PC-3 (cell line): ENCODE measurements at regions not wholly inside any gene's neighbourhood (a gene's known extent, or its start where the extent isn't known, plus 50 kb on each side); places are given as distances from the start of the nearest gene placed in this dataset.

ENCODE experiments used
- ATAC-seq: fragments of 200-7000 bp; cut with Tn5 transposase; 2 replicates; pipeline ENCODE4 v1.9.1; 2020; ENCODE audit warnings: mild to moderate bottlenecking, moderate library complexity
- BruUV-seq: library from RNA; stranded (reverse); fragments of 400-500 nt; replicated peaks from 2 replicates; lab custom pipeline; 2021; lab: Mats Ljungman, UMichigan
- CTCF ChIA-PET: fragments of 300-600 bp; sonication (Branson Sonifier 250); formaldehyde crosslinking; loops from one replicate; lab custom pipeline; 2022; ENCODE audit warnings: antibody characterized with exemption; lab: Charles Lee
- POLR2A ChIA-PET: fragments of 300-600 bp; sonication (Branson Sonifier 250); formaldehyde crosslinking; loops from one replicate; lab custom pipeline; 2022; ENCODE audit warnings: antibody characterized with exemption; ENCODE audit not compliant: unreplicated experiment; lab: Charles Lee
- DNase-seq: peaks from one replicate; pipeline ENCODE4 v3.0.0-alpha.2; 2015
- H2AFZ ChIP-seq: fragments of 300-600 bp; sonication (generic); 2 replicates; pipeline ENCODE4 v1.6.0; 2016; ENCODE audit warnings: antibody characterized with exemption, low read length
- H3F3A ChIP-seq: fragments of 300-600 bp; sonication (generic); one replicate; pipeline ENCODE4 v1.6.0; 2017; ENCODE audit warnings: antibody characterized with exemption, low read length, control low read depth, mild to moderate bottlenecking; ENCODE audit not compliant: unreplicated experiment
- H3K27ac ChIP-seq: fragments of 300-600 bp; sonication (generic); 2 replicates; pipeline ENCODE4 v1.5.1; 2016; ENCODE audit warnings: mild to moderate bottlenecking, low read length
- H3K27me3 ChIP-seq: fragments of 300-600 bp; sonication (generic); 2 replicates; pipeline ENCODE4 v1.6.1; 2016; ENCODE audit warnings: low read length, mixed read lengths
- H3K36me3 ChIP-seq: fragments of 300-600 bp; sonication (generic); 2 replicates; pipeline ENCODE4 v1.6.1; 2016; ENCODE audit warnings: low read depth, mixed run types, low read length, mixed read lengths
- H3K4me1 ChIP-seq: fragments of 300-600 bp; sonication (generic); 2 replicates; pipeline ENCODE4 v1.5.1; 2016; ENCODE audit warnings: low read length; ENCODE audit not compliant: insufficient read depth
- H3K4me2 ChIP-seq: fragments of 300-600 bp; sonication (generic); 2 replicates; pipeline ENCODE4 v1.6.0; 2016; ENCODE audit warnings: low read length
- H3K4me3 ChIP-seq: fragments of 300-600 bp; sonication (generic); 2 replicates; pipeline ENCODE4 v1.5.1; 2016; ENCODE audit warnings: mild to moderate bottlenecking, low read length, mixed read lengths
- H3K79me2 ChIP-seq: fragments of 300-600 bp; sonication (generic); 2 replicates; pipeline ENCODE4 v1.6.1; 2017; ENCODE audit warnings: low read length, mixed read lengths
- H3K9ac ChIP-seq: fragments of 300-600 bp; sonication (generic); 2 replicates; pipeline ENCODE4 v1.6.0; 2016; ENCODE audit warnings: mild to moderate bottlenecking, low read length
- H3K9me2 ChIP-seq: fragments of 300-600 bp; sonication (generic); replicated peaks from 2 replicates; pipeline ENCODE4 v1.6.1; 2016; ENCODE audit warnings: mixed run types, low read length, mixed read lengths
- H3K9me3 ChIP-seq: fragments of 300-600 bp; sonication (generic); 2 replicates; pipeline ENCODE4 v1.6.1; 2016; ENCODE audit warnings: low read length, mixed read lengths
- H4K20me1 ChIP-seq: fragments of 300-600 bp; sonication (generic); 2 replicates; pipeline ENCODE4 v1.6.1; 2016; ENCODE audit warnings: low read length, mixed read lengths
- EZH2 ChIP-seq: fragments of 300-600 bp; sonication (generic); IDR thresholded peaks from one replicate; pipeline ENCODE4 v1.6.1; 2017; ENCODE audit warnings: antibody characterized with exemption, mild to moderate bottlenecking, low read length; ENCODE audit not compliant: unreplicated experiment
- EZH2phosphoT487 ChIP-seq: fragments of 300-600 bp; sonication (generic); IDR thresholded peaks from 2 replicates; pipeline ENCODE4 v1.6.1; 2018; ENCODE audit warnings: mild to moderate bottlenecking, antibody characterized with exemption, low read length, borderline replicate concordance
- intact Hi-C: fragments of 100-400 bp; cut with micrococcal nuclease; formaldehyde crosslinking; loops from 2 replicates; pipeline ENCODE4 v1.9.0; 2023
- TF ChIP-seq, protein P1 (sequence below): fragments of 300-600 bp; sonication (generic); conservative IDR thresholded peaks from 2 replicates; pipeline ENCODE4 v1.5.1; 2017; ENCODE audit warnings: antibody characterized with exemption, low read depth, mild to moderate bottlenecking, low read length

DNA sequence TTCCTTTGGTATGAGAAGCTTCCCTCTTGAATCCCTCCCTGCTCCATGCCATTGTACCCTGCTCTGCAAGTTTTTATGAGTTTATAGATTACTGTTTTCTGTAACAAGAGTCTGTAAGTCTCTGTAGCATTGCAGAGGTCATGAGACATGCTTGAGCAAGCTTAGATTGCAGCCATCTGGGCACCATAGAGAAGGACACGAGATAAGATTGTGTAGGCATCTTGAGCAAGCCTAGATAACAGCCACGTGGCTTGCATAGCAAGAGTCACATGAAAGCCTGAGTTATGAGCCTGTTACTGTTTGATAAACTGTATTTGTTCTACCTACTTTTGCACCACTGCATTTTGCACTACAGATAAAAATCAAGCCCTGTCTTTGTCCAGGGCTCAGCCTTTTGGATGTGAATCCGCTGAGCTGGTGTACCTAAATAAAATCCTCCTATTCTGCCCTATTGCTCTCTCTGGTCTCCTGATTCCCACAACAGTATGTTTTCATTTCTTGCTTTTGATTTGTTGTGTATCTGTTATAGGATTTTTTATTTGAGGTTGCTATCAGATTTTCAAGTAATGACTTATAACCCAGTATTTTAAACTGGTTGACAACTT, 127.4 kb upstream of the ANKRD50 start:
- no TSS peak for BruUV-seq
- H3K9me2 ChIP-seq = no peaks in the 10 kb centered on the region
- no peak overlapping the region for H2AFZ ChIP-seq
- no peak overlapping the region for H3K4me3 ChIP-seq
- no peaks in the 10 kb centered on the region for H3F3A ChIP-seq
- no peak overlapping the region for H3K4me2 ChIP-seq
- H3K36me3 ChIP-seq = no peaks in the 10 kb centered on the region; the same call in 1 of the 2 replicates
- POLR2A ChIA-PET = no interaction called here
- intact Hi-C loops = no loop called here
- ATAC-seq (no peak), DNase-seq (no peak)
- CTCF ChIA-PET = no interaction called here
- TF ChIP-seq, protein P1, sequence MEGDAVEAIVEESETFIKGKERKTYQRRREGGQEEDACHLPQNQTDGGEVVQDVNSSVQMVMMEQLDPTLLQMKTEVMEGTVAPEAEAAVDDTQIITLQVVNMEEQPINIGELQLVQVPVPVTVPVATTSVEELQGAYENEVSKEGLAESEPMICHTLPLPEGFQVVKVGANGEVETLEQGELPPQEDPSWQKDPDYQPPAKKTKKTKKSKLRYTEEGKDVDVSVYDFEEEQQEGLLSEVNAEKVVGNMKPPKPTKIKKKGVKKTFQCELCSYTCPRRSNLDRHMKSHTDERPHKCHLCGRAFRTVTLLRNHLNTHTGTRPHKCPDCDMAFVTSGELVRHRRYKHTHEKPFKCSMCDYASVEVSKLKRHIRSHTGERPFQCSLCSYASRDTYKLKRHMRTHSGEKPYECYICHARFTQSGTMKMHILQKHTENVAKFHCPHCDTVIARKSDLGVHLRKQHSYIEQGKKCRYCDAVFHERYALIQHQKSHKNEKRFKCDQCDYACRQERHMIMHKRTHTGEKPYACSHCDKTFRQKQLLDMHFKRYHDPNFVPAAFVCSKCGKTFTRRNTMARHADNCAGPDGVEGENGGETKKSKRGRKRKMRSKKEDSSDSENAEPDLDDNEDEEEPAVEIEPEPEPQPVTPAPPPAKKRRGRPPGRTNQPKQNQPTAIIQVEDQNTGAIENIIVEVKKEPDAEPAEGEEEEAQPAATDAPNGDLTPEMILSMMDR = no peak
- TF ChIP-seq EZH2 (no peak), EZH2phosphoT487 (no peak)
- H3K9me3 ChIP-seq = no peaks in the 10 kb centered on the region; the same call in 1 of the 2 replicates
- H3K27ac ChIP-seq = no peak overlapping the region
- H4K20me1 ChIP-seq = no peaks in the 10 kb centered on the region
- H3K4me1 ChIP-seq = no peaks in the 10 kb centered on the region
- H3K9ac ChIP-seq = no peak overlapping the region
- no peaks in the 10 kb centered on the region for H3K79me2 ChIP-seq
- no peaks in the 10 kb centered on the region for H3K27me3 ChIP-seq

DNA sequence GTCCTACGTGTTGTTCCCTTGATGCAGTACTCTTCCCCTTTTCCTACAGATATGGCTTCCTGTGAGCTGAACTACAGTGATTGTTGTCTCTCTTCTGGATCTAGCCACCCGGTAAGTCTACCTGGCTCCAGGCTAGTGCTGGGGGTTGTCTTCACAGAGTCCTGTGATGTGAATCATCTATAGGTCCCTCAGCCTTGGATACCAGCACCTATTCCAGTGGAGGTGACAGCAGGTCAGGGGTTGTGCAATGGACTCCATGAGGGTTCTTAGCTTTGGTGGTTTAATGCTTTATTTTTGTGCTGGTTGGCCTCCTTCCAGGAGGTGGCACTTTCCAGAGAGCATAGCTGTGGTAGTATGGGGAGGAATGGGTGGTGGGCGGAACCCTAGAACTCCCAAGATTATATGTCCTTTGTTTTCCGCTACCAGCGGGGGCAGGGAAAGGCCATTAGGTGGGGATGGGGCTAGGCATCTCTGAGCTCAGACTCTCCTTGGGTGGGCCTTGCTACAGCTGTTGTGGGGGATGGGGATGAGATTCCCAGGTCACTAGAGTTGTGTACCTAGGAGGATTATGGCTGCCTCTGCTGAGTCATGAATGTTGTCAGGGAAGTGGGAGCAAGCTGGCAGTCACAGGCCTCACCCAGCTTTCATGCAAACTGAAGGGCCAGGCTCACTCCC, 121.4 kb upstream of the ANKRD50 start:
- CTCF ChIA-PET = no interaction called here
- intact Hi-C loops = no loop called here
- TF ChIP-seq EZH2 (no peak), EZH2phosphoT487 (no peak)
- TF ChIP-seq, protein P1 = no peak

DNA sequence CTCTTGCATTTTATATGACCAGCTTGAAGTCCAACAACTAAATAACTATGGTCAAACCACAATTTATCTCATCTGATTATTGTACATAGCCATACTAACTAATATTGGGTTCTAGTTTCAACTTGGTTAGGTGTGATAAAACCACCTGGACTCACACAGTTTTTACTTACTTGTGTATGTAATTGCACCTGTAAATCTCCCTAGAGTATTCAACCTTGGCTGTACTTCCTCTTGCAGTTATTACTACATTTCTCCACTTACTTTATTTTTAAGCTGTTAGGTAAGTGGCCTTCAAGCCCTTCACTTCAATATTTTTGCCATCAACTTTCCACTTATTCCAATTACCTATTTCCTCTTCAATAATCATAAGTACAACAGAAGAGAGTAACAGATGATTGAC, 115.8 kb upstream of the ANKRD50 start:
- Histone ChIP-seq H3K9me2 (no peaks in the 10 kb centered on the region), H4K20me1 (no peaks in the 10 kb centered on the region), H3K4me1 (no peaks in the 10 kb centered on the region), H3F3A (no peaks in the 10 kb centered on the region), H3K27ac (no peak overlapping the region), H2AFZ (no peak overlapping the region), H3K36me3 (no peaks in the 10 kb centered on the region), H3K4me3 (no peak overlapping the region), H3K4me2 (no peak overlapping the region), H3K9me3 (no peaks in the 10 kb centered on the region), H3K9ac (no peak overlapping the region), H3K79me2 (no peaks in the 10 kb centered on the region), H3K27me3 (no peaks in the 10 kb centered on the region)
- BruUV-seq = no TSS peak
- ChIA-PET CTCF (no interaction called here), POLR2A (no interaction called here)
- ATAC-seq (no peak), DNase-seq (no peak)
- TF ChIP-seq EZH2phosphoT487 (no peak), EZH2 (no peak)
- TF ChIP-seq, protein P1 = no peak
- intact Hi-C loops = no loop called here

More for the DNA sequence above, 121.4 kb upstream of the ANKRD50 start:
- Histone ChIP-seq H3K4me2 (no peak overlapping the region), H3K36me3 (no peaks in the 10 kb centered on the region), H4K20me1 (no peaks in the 10 kb centered on the region), H3K79me2 (no peaks in the 10 kb centered on the region), H3F3A (no peaks in the 10 kb centered on the region), H3K9ac (no peak overlapping the region), H3K9me3 (no peaks in the 10 kb centered on the region), H3K9me2 (no peaks in the 10 kb centered on the region), H3K27ac (no peak overlapping the region), H3K27me3 (no peaks in the 10 kb centered on the region), H3K4me1 (no peaks in the 10 kb centered on the region), H2AFZ (no peak overlapping the region), H3K4me3 (no peak overlapping the region)
- no peak for ATAC-seq
- BruUV-seq = no TSS peak
- no peak for DNase-seq
- POLR2A ChIA-PET = no interaction called here
